ENCODE measurements at regions not wholly inside any gene's neighbourhood (a gene's known extent, or its start where the extent isn't known, plus 50 kb on each side); places are given as distances from the start of the nearest gene placed in this dataset.

DNA sequence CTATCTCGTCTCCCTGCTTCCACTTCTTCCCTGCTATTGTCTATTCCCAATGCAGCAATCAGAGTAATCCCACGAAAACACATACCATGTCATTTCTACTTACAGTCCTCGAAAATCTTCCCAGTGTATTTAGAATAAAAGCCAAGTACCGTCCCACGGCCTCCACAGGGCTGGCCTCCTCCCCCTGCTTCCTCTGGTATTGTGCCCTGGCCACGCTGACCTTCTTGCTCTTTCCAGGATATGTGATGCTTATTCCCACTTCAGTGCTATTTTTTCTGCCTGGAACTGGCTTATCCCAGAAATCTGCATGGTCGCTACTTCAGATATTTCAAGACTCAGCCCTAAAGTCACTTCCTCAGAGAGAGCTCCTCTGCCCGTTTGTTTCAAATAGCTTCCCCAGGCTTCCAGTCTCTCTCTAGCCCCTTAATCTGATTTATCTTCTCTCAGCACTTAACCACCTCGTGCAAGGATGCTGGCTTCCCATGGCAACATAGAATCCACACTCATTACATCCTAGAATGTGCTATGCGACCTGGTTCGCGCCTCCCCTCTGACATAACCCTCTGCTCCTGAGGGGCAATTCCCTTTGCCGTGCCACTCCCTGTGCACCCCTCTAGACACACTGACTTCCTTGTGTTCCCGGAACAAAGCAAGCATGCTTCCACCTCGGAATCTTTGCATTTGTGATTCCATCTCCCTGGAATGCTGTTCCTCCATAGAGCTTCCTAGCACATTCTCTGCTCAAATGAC, 365.9 kb downstream of the ZSWIM6 start (continued):
- TF ChIP-seq, protein P1, sequence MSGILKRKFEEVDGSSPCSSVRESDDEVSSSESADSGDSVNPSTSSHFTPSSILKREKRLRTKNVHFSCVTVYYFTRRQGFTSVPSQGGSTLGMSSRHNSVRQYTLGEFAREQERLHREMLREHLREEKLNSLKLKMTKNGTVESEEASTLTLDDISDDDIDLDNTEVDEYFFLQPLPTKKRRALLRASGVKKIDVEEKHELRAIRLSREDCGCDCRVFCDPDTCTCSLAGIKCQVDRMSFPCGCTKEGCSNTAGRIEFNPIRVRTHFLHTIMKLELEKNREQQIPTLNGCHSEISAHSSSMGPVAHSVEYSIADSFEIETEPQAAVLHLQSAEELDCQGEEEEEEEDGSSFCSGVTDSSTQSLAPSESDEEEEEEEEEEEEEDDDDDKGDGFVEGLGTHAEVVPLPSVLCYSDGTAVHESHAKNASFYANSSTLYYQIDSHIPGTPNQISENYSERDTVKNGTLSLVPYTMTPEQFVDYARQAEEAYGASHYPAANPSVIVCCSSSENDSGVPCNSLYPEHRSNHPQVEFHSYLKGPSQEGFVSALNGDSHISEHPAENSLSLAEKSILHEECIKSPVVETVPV (CRISPR knock-in tag; IDR thresholded peaks at IDR 0.05) = no peak
- TF ChIP-seq RARB (CRISPR knock-in tag; IDR thresholded peaks at IDR 0.05) (no peak), ISL1 (CRISPR knock-in tag; IDR thresholded peaks at IDR 0.05) (no peak), BACH2 (CRISPR knock-in tag; IDR thresholded peaks at IDR 0.05; ENCODE audit: borderline replicate concordance) (no peak), GLIS3 (CRISPR knock-in tag; IDR thresholded peaks at IDR 0.05) (no peak), ZNF565 (CRISPR knock-in tag; conservative IDR thresholded peaks at IDR 0.05; ENCODE audit: low read depth) (no peak)

DNA sequence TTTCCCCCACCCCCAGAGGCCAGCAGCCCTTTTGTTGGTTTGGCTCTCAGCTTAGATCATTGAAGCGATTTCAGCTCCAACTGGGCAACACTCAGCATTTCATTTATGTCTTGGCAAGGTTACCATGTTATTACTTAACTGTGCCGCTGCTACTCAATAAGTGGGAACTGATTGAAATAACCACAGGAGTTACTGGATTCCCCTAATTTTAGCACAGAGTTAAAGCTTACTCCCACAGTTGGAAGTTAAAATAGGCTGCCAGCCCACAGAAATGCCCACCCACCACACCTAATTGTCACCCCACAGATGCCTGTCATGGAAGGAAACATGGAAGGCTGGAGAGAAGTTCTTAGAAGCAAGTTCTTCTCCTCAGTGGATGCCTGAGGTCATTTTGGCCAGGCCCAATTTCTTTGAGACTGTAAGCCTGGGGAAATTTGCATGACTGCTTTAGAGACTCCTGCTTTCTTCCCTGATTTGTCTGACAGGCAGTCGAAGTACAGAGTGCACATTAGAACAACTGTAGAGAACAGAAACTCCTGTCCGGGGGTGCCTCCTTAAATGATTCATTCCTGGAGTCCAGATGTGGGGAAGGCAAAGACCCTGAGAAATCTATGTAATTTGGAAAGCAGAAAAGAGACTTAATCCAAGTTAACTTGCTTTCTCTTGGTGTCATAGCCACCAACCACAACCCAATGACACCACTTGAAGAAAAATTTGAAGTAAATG, 370.0 kb downstream of the ZSWIM6 start:
- TF ChIP-seq ARNTL (CRISPR knock-in tag; IDR thresholded peaks at IDR 0.05; ENCODE audit: borderline replicate concordance, low read depth) = no peak
- TF ChIP-seq, protein P2, sequence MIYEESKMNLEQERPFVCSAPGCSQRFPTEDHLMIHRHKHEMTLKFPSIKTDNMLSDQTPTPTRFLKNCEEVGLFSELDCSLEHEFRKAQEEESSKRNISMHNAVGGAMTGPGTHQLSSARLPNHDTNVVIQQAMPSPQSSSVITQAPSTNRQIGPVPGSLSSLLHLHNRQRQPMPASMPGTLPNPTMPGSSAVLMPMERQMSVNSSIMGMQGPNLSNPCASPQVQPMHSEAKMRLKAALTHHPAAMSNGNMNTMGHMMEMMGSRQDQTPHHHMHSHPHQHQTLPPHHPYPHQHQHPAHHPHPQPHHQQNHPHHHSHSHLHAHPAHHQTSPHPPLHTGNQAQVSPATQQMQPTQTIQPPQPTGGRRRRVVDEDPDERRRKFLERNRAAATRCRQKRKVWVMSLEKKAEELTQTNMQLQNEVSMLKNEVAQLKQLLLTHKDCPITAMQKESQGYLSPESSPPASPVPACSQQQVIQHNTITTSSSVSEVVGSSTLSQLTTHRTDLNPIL (CRISPR knock-in tag; IDR thresholded peaks at IDR 0.05; ENCODE audit: low read depth) = no peak
- TF ChIP-seq OSR1 (CRISPR knock-in tag; IDR thresholded peaks at IDR 0.05) = no peak
- TF ChIP-seq, protein P3, sequence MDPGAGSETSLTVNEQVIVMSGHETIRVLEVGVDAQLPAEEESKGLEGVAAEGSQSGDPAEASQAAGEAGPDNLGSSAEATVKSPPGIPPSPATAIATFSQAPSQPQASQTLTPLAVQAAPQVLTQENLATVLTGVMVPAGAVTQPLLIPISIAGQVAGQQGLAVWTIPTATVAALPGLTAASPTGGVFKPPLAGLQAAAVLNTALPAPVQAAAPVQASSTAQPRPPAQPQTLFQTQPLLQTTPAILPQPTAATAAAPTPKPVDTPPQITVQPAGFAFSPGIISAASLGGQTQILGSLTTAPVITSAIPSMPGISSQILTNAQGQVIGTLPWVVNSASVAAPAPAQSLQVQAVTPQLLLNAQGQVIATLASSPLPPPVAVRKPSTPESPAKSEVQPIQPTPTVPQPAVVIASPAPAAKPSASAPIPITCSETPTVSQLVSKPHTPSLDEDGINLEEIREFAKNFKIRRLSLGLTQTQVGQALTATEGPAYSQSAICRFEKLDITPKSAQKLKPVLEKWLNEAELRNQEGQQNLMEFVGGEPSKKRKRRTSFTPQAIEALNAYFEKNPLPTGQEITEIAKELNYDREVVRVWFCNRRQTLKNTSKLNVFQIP (CRISPR knock-in tag; IDR thresholded peaks at IDR 0.05; ENCODE audit: borderline replicate concordance, low read depth) = no peak
- TF ChIP-seq, protein P4, sequence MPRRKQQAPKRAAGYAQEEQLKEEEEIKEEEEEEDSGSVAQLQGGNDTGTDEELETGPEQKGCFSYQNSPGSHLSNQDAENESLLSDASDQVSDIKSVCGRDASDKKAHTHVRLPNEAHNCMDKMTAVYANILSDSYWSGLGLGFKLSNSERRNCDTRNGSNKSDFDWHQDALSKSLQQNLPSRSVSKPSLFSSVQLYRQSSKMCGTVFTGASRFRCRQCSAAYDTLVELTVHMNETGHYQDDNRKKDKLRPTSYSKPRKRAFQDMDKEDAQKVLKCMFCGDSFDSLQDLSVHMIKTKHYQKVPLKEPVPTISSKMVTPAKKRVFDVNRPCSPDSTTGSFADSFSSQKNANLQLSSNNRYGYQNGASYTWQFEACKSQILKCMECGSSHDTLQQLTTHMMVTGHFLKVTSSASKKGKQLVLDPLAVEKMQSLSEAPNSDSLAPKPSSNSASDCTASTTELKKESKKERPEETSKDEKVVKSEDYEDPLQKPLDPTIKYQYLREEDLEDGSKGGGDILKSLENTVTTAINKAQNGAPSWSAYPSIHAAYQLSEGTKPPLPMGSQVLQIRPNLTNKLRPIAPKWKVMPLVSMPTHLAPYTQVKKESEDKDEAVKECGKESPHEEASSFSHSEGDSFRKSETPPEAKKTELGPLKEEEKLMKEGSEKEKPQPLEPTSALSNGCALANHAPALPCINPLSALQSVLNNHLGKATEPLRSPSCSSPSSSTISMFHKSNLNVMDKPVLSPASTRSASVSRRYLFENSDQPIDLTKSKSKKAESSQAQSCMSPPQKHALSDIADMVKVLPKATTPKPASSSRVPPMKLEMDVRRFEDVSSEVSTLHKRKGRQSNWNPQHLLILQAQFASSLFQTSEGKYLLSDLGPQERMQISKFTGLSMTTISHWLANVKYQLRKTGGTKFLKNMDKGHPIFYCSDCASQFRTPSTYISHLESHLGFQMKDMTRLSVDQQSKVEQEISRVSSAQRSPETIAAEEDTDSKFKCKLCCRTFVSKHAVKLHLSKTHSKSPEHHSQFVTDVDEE (CRISPR knock-in tag; IDR thresholded peaks at IDR 0.05) = no peak
- no peak for TF ChIP-seq TCF4 (CRISPR knock-in tag; IDR thresholded peaks at IDR 0.05; ENCODE audit: borderline replicate concordance)
- TF ChIP-seq, protein P5, sequence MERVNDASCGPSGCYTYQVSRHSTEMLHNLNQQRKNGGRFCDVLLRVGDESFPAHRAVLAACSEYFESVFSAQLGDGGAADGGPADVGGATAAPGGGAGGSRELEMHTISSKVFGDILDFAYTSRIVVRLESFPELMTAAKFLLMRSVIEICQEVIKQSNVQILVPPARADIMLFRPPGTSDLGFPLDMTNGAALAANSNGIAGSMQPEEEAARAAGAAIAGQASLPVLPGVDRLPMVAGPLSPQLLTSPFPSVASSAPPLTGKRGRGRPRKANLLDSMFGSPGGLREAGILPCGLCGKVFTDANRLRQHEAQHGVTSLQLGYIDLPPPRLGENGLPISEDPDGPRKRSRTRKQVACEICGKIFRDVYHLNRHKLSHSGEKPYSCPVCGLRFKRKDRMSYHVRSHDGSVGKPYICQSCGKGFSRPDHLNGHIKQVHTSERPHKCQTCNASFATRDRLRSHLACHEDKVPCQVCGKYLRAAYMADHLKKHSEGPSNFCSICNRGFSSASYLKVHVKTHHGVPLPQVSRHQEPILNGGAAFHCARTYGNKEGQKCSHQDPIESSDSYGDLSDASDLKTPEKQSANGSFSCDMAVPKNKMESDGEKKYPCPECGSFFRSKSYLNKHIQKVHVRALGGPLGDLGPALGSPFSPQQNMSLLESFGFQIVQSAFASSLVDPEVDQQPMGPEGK (CRISPR knock-in tag; IDR thresholded peaks at IDR 0.05; ENCODE audit: borderline replicate concordance) = no peak
- no peak for TF ChIP-seq ESRRG (CRISPR knock-in tag; IDR thresholded peaks at IDR 0.05)
- TF ChIP-seq ZFP3 (CRISPR knock-in tag; IDR thresholded peaks at IDR 0.05) = no peak
- ATAC-seq = no peak

DNA sequence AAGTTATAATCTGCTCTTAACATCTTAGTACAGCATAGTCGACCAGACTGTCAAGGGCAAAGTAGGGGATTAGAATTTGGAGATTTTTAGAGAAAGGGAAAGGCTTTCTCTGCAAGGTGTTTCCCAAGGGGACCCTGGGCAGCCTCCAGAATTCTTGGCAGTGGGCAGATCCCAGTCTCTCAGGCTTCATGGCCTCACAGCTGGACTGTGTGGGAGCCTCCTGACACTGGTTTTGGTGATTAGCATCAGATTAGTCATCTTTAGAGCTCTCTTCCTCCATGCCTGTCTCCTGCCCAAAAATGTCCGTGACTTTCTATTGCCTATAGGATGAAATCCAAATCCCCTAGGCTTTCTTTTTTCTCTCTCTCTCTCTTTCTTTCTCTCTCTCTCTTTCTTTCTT, 370.7 kb downstream of the ZSWIM6 start:
- TF ChIP-seq ESRRG (CRISPR knock-in tag; IDR thresholded peaks at IDR 0.05) = no peak
- no peak for TF ChIP-seq TOX (CRISPR knock-in tag; IDR thresholded peaks at IDR 0.05; ENCODE audit: borderline replicate concordance)
- TF ChIP-seq CSDC2 (CRISPR knock-in tag; IDR thresholded peaks at IDR 0.05) = no peak
- TF ChIP-seq ARNTL (CRISPR knock-in tag; IDR thresholded peaks at IDR 0.05; ENCODE audit: borderline replicate concordance, low read depth) = no peak
- no peak for TF ChIP-seq ZC3H10 (CRISPR knock-in tag; IDR thresholded peaks at IDR 0.05)
- no peak for TF ChIP-seq PPARA (CRISPR knock-in tag; IDR thresholded peaks at IDR 0.05; ENCODE audit: borderline replicate concordance)
- TF ChIP-seq, protein P3 (CRISPR knock-in tag; IDR thresholded peaks at IDR 0.05; ENCODE audit: borderline replicate concordance, low read depth) = no peak
- TF ChIP-seq, protein P4 (CRISPR knock-in tag; IDR thresholded peaks at IDR 0.05) = no peak
- no peak for TF ChIP-seq ZNF565 (CRISPR knock-in tag; conservative IDR thresholded peaks at IDR 0.05; ENCODE audit: low read depth)
- ATAC-seq = no peak
